ENCODE measurements at regions not wholly inside any gene's neighbourhood (a gene's known extent, or its start where the extent isn't known, plus 50 kb on each side); places are given as distances from the start of the nearest gene placed in this dataset.

GRCh38 chr4:144202081-144202480 is 61.6 kb upstream of the GYPA start:
- TF ChIP-seq CTCF (IDR thresholded peaks at IDR 0.05; ENCODE audit: low read depth, low read length): no peak
- DNase-seq (ENCODE audit: extremely low read depth, low read depth): no peak

- no peak for DNase-seq (ENCODE audit: extremely low read depth, low read depth)
Measured at GRCh38 chr4:144203155-144203554, 62.6 kb upstream of the GYPA start.

GRCh38 chr4:144204431-144204830 is 63.9 kb upstream of the GYPA start:
- no peak for DNase-seq (ENCODE audit: extremely low read depth, low read depth)
- TF ChIP-seq CTCF (IDR thresholded peaks at IDR 0.05; ENCODE audit: low read depth, low read length): no peak

More at GRCh38 chr4:144203155-144203554, 62.6 kb upstream of the GYPA start:
- TF ChIP-seq CTCF (IDR thresholded peaks at IDR 0.05; ENCODE audit: low read depth, low read length): no peak

GRCh38 chr4:144206711-144207110 is 66.2 kb upstream of the GYPA start:
- no peak for DNase-seq (ENCODE audit: extremely low read depth, low read depth)
- no peak for TF ChIP-seq CTCF (IDR thresholded peaks at IDR 0.05; ENCODE audit: low read depth, low read length)

GRCh38 chr4:144208074-144208473 is 67.6 kb upstream of the GYPA start:
- no peak for TF ChIP-seq CTCF (IDR thresholded peaks at IDR 0.05; ENCODE audit: low read depth, low read length)

GRCh38 chr4:144209491-144209890 is 69.0 kb upstream of the GYPA start:
- TF ChIP-seq CTCF (IDR thresholded peaks at IDR 0.05; ENCODE audit: low read depth, low read length): no peak
- no peak for DNase-seq (ENCODE audit: extremely low read depth, low read depth)

More at GRCh38 chr4:144208074-144208473, 67.6 kb upstream of the GYPA start:
- no peak for DNase-seq (ENCODE audit: extremely low read depth, low read depth)

- TF ChIP-seq CTCF (IDR thresholded peaks at IDR 0.05; ENCODE audit: low read depth, low read length): no peak
- no peak for DNase-seq (ENCODE audit: extremely low read depth, low read depth)
Measured at GRCh38 chr4:144213371-144213770, 72.9 kb upstream of the GYPA start.
